ENCODE measurements at regions not wholly inside any gene's neighbourhood (a gene's known extent, or its start where the extent isn't known, plus 50 kb on each side); places are given as distances from the start of the nearest gene placed in this dataset.

GRCh38 chr1:187763465-187763864, 934.7 kb downstream of the PLA2G4A start:
- no peak overlapping the region for H3K27ac ChIP-seq
- TF ChIP-seq ZFX (IDR thresholded peaks at IDR 0.05; ENCODE audit: borderline replicate concordance) (no peak), CTCF (IDR thresholded peaks at IDR 0.05) (no peak)

- no peak for TF ChIP-seq CTCF (IDR thresholded peaks at IDR 0.05)
- no peak overlapping the region for H3K27ac ChIP-seq
Measured at GRCh38 chr1:187763976-187764375, 935.2 kb downstream of the PLA2G4A start.

GRCh38 chr1:187771396-187771795, 942.6 kb downstream of the PLA2G4A start:
- no peak overlapping the region for H3K27ac ChIP-seq
- TF ChIP-seq CTCF (IDR thresholded peaks at IDR 0.05) (no peak), ZFX (IDR thresholded peaks at IDR 0.05; ENCODE audit: borderline replicate concordance) (no peak)

GRCh38 chr1:187773168-187773567, 944.4 kb downstream of the PLA2G4A start:
- TF ChIP-seq ZFX (IDR thresholded peaks at IDR 0.05; ENCODE audit: borderline replicate concordance) (no peak), CTCF (IDR thresholded peaks at IDR 0.05) (no peak)
- no peak overlapping the region for H3K27ac ChIP-seq

- no peak overlapping the region for H3K27ac ChIP-seq
- TF ChIP-seq ZFX (IDR thresholded peaks at IDR 0.05; ENCODE audit: borderline replicate concordance) = no peak
- no peak for TF ChIP-seq CTCF (IDR thresholded peaks at IDR 0.05)
Measured at GRCh38 chr1:187787736-187788135, 959.0 kb downstream of the PLA2G4A start.

GRCh38 chr1:187788718-187789117, 960.0 kb downstream of the PLA2G4A start:
- TF ChIP-seq ZFX (IDR thresholded peaks at IDR 0.05; ENCODE audit: borderline replicate concordance) (no peak), CTCF (IDR thresholded peaks at IDR 0.05) (no peak)
- H3K27ac ChIP-seq = no peak overlapping the region

- TF ChIP-seq ZFX (IDR thresholded peaks at IDR 0.05; ENCODE audit: borderline replicate concordance) (no peak), CTCF (IDR thresholded peaks at IDR 0.05) (no peak)
Measured at GRCh38 chr1:187790724-187791123, 962.0 kb downstream of the PLA2G4A start.

More at GRCh38 chr1:187790724-187791123, 962.0 kb downstream of the PLA2G4A start:
- H3K27ac ChIP-seq = no peak overlapping the region

Data from 22Rv1 (cell line).